ENCODE measurements at regions not wholly inside any gene's neighbourhood (a gene's known extent, or its start where the extent isn't known, plus 50 kb on each side); places are given as distances from the start of the nearest gene placed in this dataset.
A peak's percentile ranks its signal among the peaks of the same experiment; 100 is the strongest.
"Not testable (repeated sequence)": the region's sequence is repeated elsewhere in the genome, so short reads cannot be mapped to it uniquely, and the experiment has no call there.

GRCh38 chr9:66601472-66601871 is 299.1 kb upstream of the ZNF658 start:
- H3K4me3 ChIP-seq (ENCODE audit: low read length): not testable (repeated sequence)
- DNase-seq (ENCODE audit: low read depth): peak; percentile 61

- not testable (repeated sequence) for DNase-seq (ENCODE audit: low read depth); H3K4me3 ChIP-seq (ENCODE audit: low read length)
Observed at GRCh38 chr9:66631521-66632046, 268.9 kb upstream of the ZNF658 start.

- not testable (repeated sequence) for H3K4me3 ChIP-seq (ENCODE audit: low read length); DNase-seq (ENCODE audit: low read depth)
Observed at GRCh38 chr9:66647675-66648074, 252.8 kb upstream of the ZNF658 start.

- not testable (repeated sequence) for DNase-seq (ENCODE audit: low read depth); H3K4me3 ChIP-seq (ENCODE audit: low read length)
Observed at GRCh38 chr9:66690242-66690641, 210.3 kb upstream of the ZNF658 start.

- not testable (repeated sequence) for DNase-seq (ENCODE audit: low read depth); H3K4me3 ChIP-seq (ENCODE audit: low read length)
Observed at GRCh38 chr9:66695561-66696240, 204.8 kb upstream of the ZNF658 start.

GRCh38 chr9:66697343-66698065 is 203.0 kb upstream of the ZNF658 start:
- DNase-seq (ENCODE audit: low read depth); H3K4me3 ChIP-seq (ENCODE audit: low read length): not testable (repeated sequence)

GRCh38 chr9:66698066-66698455 is 202.5 kb upstream of the ZNF658 start:
- DNase-seq (ENCODE audit: low read depth); H3K4me3 ChIP-seq (ENCODE audit: low read length): not testable (repeated sequence)

GRCh38 chr9:66701411-66702377 is 198.8 kb upstream of the ZNF658 start:
- DNase-seq (ENCODE audit: low read depth); H3K4me3 ChIP-seq (ENCODE audit: low read length): not testable (repeated sequence)

- H3K4me3 ChIP-seq (ENCODE audit: low read length); DNase-seq (ENCODE audit: low read depth): not testable (repeated sequence)
Observed at GRCh38 chr9:66711553-66711952, 189.0 kb upstream of the ZNF658 start.

- not testable (repeated sequence) for H3K4me3 ChIP-seq (ENCODE audit: low read length); DNase-seq (ENCODE audit: low read depth)
Observed at GRCh38 chr9:66712870-66713269, 187.7 kb upstream of the ZNF658 start.

GRCh38 chr9:66713552-66713951 is 187.0 kb upstream of the ZNF658 start:
- not testable (repeated sequence) for DNase-seq (ENCODE audit: low read depth); H3K4me3 ChIP-seq (ENCODE audit: low read length)

- not testable (repeated sequence) for DNase-seq (ENCODE audit: low read depth); H3K4me3 ChIP-seq (ENCODE audit: low read length)
Observed at GRCh38 chr9:66720845-66721244, 179.7 kb upstream of the ZNF658 start.

GRCh38 chr9:66727540-66727939 is 173.0 kb upstream of the ZNF658 start:
- DNase-seq (ENCODE audit: low read depth): not testable (repeated sequence)

GRCh38 chr9:66736686-66737085 is 163.8 kb upstream of the ZNF658 start:
- not testable (repeated sequence) for DNase-seq (ENCODE audit: low read depth); H3K4me3 ChIP-seq (ENCODE audit: low read length)

More at GRCh38 chr9:66727540-66727939, 173.0 kb upstream of the ZNF658 start:
- not testable (repeated sequence) for H3K4me3 ChIP-seq (ENCODE audit: low read length)

- H3K4me3 ChIP-seq (ENCODE audit: low read length); DNase-seq (ENCODE audit: low read depth): not testable (repeated sequence)
Observed at GRCh38 chr9:66738418-66738817, 162.1 kb upstream of the ZNF658 start.

GRCh38 chr9:66740136-66740535 is 160.4 kb upstream of the ZNF658 start:
- DNase-seq (ENCODE audit: low read depth); H3K4me3 ChIP-seq (ENCODE audit: low read length): not testable (repeated sequence)

- not testable (repeated sequence) for H3K4me3 ChIP-seq (ENCODE audit: low read length); DNase-seq (ENCODE audit: low read depth)
Observed at GRCh38 chr9:66745846-66746245, 154.7 kb upstream of the ZNF658 start.

- not testable (repeated sequence) for DNase-seq (ENCODE audit: low read depth); H3K4me3 ChIP-seq (ENCODE audit: low read length)
Observed at GRCh38 chr9:66752324-66752923, 148.1 kb upstream of the ZNF658 start.

Measured in epithelial cell of esophagus (primary cell).